Cerebellar cortex (tissue), 1 donor: ENCODE measurements at regions not wholly inside any gene's neighbourhood (a gene's known extent, or its start where the extent isn't known, plus 50 kb on each side); places are given as distances from the start of the nearest gene placed in this dataset.

Source experiments
- DNase-seq: peaks from one replicate; pipeline ENCODE4 v3.0.0-alpha.2; 2015; ENCODE audit warnings: low spot score

DNA sequence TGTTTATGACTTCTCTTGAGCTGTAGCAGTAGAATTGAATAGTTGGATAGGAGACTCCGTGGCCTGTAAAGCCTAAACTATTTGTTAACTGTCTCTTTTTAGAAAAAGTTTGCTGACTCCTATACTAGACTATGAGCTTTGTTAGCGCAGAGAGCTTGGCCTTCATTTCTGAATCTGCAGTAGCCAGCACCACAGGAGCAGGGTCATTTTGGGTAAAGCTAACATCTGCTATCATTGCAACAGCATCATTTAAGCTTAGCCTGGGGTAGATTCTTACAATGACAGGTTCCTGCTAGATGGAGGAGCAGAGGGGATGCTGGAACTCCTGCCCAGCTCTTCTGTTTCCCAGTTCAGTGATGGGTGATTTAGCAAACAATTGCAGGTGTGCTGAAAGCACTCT, 133.7 kb upstream of the ASTN2 start:
- no peak for DNase-seq

DNA sequence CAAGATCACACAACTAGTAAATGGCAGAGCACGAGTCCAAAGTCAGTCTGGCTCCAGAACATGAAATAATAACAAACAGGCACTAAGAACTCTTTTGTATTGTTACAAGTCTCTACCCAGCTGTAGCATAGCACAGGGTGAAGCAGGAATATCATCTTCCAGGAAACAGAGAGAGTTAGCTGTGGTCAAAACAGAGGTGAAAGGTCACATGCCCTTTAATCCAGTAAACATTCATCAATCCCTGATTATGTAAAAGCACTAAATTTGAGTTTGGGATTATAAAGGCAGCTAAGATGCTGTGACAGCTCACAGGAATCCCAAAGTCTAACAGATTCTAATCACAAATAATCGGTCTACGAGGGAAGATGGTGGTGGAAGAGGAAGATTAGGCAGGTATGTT, 133.0 kb upstream of the ASTN2 start:
- DNase-seq, result no peak

DNA sequence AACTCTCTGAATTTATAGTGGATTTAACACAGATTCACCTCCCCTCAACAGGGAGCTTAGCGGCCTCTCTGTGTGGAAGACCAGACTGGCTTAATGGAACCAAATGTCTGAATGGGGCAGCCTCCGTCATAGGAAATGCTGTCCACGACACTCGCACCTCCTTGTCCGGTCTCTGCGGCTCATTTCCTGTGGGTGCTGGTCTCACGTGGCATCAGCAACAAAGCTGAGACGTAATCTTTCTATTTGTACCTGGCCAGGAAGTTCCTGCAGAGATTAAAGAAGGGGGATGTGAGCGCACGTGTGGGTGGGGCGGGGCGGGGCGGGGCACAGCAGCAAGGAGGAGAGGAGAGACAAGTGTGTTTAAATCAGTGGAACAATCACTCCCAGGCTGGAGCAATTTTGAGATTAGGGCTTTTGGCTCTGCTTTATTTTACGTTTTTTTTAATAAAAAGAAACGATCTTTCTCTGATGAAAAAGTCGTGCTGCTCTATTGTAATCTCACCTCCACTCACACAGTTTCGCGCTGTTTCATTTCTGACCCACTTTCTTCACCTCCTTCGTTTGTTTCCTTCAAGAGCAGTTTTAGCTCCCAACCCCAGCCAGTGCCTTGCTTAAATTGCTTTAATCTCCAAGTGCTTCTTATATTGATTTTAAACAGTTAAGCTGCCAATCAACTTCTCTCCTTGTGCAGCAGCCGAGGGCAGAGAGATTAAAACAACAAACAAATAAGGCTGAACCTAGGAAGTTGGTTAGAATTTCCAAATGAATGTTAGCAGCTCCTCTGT, 132.2 kb upstream of the ASTN2 start:
- peak; percentile 10 for DNase-seq

DNA sequence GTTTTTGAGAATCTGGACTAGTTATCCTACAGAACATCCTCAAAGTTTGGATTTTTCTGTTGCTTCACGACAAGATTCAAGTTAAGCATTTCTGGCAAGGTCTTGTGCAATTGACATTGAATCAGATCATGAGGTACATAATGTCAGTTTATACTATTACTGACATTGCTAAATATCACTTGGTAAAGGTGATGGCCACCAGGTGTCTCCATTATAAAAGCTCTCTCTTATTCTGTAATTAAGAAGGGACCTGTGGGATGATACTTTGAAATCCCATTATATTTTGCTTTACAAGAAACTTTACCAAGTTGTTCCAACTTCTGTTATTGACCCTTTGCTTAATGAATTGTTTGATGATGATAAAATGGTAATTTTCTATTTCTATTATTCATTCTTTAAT, 131.0 kb upstream of the ASTN2 start:
- no peak for DNase-seq

DNA sequence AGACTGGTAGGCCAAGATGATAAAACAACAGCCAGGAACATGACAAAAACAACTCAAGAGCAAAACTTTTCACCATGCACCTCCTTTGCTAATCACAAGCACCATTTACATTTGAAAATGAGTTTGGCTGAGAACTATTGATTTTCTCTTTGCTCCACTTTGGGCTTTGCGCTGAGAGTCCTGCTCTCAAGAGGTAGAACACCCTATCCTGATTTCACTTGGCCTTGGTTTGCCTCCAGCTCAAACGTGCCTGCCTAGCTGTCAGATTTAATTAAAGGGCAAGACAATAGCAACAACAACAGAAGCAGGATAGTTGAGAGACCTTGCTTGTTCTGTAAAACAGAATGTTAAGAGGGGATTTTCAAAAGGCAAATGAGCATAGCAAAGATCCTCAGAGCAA, 128.2 kb upstream of the ASTN2 start:
- DNase-seq, result no peak

- DNase-seq, result no peak
Measured at GRCh38 chr9:117542021-117542420, 127.2 kb upstream of the ASTN2 start.

DNA sequence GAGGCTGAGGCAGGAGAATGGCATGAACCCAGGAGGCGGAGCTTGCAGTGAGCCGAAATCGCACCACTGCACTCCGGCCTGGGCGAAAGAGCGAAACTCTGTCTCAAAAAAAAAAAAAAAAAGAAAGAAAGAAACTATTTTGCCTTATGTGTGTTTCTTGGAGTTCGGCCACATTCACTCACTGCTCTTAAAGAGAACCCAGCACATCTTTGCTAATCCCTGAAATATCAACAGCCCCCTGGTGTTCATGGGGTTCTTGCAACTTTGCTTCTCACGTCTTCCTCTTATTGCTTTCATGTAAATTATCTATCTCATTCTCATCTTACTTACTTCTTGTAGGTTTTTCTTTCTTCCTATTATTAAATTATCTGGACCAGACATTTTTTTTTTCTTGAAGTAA, 126.3 kb upstream of the ASTN2 start:
- no peak for DNase-seq

- no peak for DNase-seq
Measured at GRCh38 chr9:117535973-117536372, 121.1 kb upstream of the ASTN2 start.

DNA sequence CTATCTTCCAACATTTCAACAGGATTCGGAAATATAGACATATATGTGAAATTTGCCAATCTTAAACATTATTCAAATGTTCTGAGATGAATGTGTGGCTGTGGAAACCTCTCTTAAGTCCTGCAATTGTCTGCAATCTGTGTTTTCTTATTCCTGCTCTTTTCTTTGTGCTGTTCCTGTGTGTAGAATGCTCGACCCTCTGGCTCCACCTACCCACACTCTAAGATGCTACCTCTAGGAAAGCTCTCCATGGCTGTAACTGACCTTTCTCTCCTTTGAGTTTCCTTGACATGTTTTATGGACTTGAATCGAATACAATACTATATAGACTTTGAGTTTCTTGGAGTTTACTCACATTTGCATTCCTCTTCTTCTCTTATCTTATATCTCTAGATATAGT, 120.6 kb upstream of the ASTN2 start:
- DNase-seq, result peak; percentile 68

DNA sequence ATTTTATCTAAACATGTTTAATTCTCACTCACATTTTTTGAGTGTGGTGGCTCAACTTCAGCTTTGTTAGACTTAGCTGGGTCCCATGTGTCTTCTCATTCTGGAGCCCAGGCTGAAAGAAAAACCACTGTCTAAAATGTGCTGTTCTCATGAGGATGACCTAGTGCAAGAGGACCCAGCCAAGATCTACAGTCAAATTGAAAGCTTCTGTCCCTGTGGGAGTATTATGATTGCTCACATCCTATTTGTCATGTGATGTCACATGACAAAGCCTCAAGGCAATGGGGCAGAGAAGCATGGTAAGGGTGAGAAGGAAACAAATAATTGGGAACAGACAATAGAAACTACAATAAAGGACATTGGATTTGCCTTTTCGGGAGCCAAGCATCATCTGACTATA, 113.4 kb upstream of the ASTN2 start:
- DNase-seq, result no peak

- DNase-seq, result no peak
Measured at GRCh38 chr9:117526674-117527073, 111.8 kb upstream of the ASTN2 start.

- DNase-seq, result no peak
Measured at GRCh38 chr9:117523531-117524153, 108.8 kb upstream of the ASTN2 start.

GRCh38 chr9:117521293-117521692, 106.4 kb upstream of the ASTN2 start:
- DNase-seq, result peak; percentile 31

DNA sequence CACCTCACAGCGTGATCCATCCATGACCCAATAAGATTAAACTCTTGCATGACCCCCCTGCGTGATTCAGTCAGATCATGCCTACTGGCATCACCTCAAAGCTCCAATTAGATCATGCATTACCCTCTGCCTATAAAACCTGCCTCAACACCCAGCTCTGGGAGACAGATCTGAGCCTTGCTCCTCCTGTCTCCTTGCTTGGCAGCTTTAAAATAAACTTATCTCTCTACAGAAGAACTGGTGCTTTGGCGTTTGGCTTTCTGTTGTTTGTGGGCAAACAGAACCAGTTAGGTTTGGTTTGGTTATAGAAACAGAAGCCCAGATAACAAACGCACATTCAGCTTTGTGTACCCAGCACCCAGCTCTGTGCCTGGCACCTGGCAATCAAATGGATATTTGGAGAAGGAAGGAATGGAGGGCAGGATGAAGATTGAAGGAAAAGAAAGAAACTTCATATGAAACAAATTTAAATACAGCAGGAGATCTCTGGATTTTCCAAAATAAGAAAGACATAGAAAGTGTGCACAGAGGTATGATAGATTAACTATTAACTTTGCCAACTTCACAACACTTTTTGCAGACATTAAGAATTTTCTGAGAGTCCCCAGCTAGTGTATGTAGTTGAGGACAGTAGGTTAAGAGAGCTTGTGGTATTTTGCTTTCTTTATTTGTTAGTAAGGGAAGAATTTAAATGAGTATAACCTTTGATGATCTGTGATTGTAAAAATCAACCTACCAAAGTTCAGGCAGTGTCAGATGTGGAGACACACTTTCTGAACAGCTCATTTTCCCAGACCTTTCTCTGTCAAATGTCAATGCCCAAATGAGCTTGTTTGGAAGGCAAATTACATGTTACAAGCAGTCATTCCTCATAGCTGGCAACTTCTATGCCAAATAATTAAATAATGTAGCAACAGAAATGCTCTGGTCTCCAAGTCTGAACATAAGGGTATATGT, 102.1 kb upstream of the ASTN2 start:
- DNase-seq, result no peak

- no peak for DNase-seq
Measured at GRCh38 chr9:117511852-117512481, 97.1 kb upstream of the ASTN2 start.

GRCh38 chr9:117496307-117496706, 81.5 kb upstream of the ASTN2 start:
- no peak for DNase-seq

DNA sequence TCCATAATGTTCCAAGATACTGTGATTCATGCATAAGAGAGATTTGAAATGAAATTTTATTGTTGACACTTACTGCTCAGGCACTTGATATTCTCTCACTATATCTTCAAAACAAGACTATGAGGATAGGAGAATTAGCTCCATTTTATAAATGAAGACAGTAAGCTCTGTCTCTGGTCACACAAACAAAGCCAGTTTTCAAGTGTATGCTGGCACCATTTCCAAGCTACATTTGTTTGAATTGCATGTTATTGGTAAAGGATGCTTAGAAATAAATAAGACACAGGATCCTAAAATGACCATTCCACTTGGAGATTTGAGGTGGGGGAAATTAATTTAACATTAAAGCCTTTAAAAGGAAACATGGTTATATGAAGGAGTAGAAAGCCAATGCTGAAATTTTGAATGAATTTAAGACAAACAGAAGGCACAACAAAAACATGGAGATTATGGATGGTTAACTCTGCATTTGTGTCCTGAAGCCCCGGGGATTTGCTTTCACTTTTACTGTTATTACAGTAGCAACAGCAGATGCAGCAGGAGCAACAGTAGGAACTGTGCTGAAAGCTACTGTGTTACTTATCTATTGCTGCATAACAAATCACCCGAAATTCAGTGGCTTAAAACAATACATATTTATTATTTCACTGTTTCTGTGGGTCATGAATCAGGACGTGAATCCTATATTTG, 79.7 kb upstream of the ASTN2 start:
- peak; percentile 46 for DNase-seq

GRCh38 chr9:117492476-117492875, 77.6 kb upstream of the ASTN2 start:
- DNase-seq, result no peak

DNA sequence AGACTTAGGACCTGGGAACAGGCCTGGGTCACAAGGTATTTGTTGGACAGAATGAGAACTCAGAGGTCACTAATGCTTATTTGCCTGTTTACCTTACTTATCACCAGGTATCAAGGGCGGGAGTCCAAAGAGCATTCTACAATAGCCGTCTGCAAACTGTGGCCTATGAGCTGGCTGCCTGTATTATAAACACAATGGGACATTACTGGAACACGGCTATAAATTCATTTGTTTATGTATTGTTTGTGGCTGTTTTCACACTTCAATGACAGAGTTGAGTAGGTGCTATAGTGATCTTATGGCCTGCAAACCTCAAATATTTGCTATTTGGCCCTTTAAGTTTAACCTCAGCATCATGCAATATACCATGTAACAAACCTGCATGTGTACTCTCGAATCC, 76.6 kb upstream of the ASTN2 start:
- DNase-seq, result no peak

DNA sequence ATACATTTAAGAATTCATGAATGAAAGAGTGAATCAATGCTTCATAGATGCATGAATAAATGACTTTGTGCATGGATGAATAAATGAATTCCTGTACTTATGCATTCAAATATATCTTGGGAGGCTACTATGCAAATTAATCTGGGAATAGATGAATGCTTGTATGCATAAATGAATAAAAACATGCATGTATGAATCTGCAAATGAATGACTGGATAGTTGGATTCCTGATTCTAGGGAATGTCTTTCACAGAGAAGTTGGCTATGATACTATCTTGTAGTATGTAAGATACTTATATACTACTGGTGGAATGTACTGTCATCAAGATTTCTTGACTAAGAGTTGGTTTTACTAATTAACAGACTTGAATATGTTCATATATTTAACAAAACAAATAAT, 75.3 kb upstream of the ASTN2 start:
- no peak for DNase-seq

DNA sequence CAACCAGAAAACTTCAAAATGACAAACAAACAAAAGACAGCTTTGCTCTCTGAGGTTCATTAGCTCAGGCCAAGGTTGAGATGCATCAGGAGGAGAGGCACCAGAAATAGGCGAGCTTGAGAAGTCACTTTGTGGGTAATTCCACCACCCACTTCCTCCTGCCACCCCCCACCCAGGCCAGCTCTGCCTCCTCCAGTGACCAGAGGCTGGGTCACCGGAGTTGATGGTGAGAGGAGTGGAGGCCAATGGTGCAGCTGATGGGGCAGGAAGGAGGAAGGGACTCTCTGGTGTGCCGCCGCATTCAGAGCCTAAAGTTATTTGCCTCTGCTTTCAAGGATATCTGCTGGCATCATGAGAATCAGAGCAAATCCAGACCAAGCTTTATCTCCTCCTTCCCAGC, 73.8 kb upstream of the ASTN2 start:
- no peak for DNase-seq
